Stimulated activated naive CD4-positive, alpha-beta T cell treated with Interleukin-2 at 50 U/mL for 16 hours (primary cell): ENCODE measurements at regions not wholly inside any gene's neighbourhood (a gene's known extent, or its start where the extent isn't known, plus 50 kb on each side); places are given as distances from the start of the nearest gene placed in this dataset.

Source experiments
- DNase-seq: peaks from one replicate; lab custom pipeline; 2025; lab: John Stamatoyannopoulos, UW

DNA sequence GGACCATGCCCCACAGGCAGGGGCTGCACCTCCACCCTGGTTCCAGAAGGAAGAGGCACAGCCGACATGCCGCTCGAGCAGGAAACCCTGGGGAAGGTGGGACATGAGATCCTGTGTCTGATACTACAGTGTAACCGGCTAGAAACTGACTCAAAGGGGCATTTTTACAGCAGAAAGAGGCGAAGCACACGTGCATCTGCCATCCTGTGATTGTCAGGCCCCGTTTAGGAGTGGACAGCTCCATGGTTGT is 62.7 kb downstream of the SIK1 start:
- no peak for DNase-seq

DNA sequence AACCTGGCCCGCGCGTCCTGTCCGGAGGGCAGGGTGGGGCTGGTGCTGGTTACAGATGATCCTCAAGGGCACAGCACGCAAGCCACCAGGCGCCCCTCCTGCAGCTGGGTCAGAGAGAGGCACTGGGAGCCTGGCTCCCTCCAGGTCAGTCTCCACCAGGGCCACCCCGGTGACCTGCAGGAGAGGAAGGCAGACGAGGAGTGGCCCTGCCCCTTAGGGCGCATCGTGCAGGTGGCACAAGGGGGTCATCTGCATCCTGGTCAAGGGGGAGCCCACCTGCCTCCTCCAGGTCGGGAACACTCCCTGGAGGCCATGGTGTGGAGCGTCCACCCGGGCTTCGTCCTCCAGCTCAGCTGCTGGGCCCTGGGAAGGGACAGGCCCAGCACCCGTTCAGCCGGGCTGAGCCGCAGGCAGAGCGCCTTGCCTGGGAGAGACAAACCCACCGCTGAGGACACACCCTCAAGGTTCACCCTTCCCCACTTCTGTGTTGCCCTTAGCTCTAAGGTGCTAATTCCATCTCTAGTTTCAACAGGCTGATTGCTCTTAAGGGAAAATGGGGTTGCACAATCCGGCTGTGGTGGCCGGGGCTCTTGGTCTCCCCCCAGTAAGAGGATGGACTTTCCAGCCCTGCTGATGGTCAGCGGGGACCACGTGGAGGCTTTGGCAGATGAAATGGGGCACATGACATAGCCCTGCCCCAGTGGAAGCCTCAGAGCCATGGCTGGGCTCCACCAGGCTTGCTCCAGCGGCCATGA is 63.2 kb downstream of the SIK1 start:
- DNase-seq: no peak

DNA sequence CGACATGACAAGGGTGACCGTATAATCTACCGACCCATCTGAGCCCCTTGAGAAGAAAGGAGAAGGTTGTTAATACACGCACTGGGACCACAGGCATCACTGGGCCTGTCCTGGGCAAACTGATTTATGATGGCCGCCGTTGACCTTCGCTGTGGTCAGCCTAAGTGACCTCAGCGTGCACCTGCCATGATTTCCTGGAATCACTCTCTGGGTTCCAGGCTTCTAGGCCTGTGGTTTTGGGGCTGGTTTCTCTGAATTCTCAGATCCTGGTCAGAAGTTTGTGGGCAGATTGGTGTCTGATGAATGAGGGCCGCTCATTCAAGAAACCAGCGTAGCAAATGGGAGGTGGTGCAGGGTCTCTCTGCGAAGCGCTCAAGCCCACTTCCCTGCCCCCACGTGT is 64.0 kb downstream of the SIK1 start:
- DNase-seq: no peak

DNA sequence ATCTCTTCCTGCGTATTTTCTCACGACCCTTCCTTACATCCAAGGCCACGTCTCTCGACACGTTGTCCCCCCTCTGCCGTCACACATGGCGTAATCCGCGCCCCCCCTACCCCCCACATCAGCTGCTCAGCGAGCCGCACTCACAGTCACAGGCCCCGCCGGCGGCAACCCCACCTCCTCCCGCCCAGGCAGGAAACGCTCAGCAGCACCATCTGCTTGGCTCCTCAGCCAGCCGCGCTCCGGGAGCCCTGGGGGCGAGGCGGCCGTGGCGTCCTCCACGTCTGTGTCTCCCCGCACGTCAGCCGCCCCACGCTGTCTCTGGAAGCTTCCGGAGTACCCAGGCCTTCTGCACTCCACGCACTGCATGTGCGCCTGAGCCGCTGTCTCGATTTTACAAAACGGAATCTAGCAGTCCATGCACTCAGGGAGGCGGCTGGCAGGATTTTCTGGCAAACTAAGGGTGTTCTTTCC is 64.6 kb downstream of the SIK1 start:
- DNase-seq: peak; percentile 67

DNA sequence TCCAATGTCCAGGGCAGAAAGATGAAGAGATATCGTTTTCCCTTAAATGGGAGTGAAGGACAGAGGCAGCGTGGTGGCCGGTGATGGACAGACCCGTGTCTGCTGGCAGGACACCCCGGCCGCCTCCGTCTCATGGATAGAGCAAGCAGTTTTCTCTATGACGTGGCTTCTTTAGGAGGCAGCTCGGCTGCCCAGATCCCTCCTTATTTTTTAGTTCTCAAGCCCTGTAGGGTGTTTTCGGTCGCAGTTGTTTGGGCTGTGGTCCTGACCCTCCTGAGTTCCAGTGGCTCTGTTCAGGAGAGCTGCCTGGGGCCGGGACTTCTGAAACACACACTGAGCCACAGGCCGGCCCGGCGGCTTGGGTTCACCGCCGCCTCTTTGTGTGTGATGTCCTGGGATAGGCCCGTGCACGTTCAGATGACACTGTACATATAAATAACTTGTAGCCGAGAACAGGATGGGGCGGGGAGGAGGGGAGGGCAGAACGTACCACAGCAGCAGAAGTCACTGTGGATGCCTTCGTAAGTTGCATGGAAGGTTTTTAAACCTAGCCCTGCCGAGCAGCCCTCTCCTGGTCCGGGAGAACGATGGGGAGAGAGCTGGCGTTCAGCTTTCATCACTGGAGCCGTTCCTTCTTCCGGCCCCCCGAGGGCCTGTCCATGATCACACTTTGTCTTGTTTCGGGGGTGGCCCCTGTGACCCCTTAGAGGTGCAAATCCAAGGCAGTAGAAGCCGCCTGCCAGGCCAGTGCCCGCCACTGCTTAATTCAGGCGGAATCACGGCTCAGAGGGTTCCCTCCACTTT is 65.2 kb downstream of the SIK1 start:
- DNase-seq: no peak

DNA sequence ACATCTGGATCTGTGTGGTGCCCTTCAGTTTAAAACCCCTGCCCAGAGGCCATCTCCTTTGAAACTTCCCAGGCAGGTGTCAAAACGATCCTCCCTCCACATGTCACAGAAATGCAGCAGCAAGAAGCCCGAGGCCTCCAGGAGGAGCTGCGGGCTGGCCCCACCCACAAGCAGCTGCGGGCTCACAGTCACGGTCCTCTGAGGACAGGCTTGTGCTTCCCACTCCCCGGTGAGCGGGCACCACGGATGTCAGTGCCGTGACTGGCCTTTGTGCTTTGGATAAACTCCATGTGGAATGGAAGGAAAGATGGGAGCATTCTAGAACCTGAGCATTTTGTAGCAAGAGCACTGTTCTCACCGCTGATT is 65.8 kb downstream of the SIK1 start:
- no peak for DNase-seq

DNA sequence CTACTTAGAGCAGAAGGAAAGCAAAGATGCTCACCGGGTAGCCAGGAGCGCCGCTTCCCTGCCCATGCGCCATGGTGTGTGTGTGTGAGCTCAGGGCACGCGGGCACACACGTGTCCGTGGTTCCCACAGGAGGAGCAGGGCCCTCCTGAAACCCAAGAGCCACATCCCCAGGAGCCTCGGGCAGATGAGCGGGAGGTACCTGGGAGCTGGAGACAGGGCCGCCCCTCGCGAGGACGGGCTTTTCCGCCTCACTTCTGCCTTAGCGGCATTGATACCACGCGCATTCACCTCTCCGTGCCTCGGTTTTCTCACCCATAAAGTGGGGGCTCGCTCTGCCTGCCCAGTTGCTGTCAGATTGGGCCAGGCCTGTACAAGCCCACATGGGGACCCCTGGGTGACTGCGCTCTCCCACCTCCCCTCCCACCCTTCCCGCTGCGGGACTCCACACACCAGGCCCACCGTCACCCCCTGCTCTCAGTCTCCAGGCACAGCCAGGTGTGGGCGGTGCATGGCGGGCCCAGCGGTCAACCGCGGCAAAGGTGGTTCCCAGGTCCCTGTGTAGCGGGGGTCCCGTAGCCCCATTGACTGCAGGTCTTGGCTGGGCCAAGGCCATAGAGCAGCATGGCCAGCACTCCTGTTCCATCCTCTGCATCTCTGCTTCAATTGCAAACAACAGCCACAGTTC is 66.3 kb downstream of the SIK1 start:
- DNase-seq: no peak

DNA sequence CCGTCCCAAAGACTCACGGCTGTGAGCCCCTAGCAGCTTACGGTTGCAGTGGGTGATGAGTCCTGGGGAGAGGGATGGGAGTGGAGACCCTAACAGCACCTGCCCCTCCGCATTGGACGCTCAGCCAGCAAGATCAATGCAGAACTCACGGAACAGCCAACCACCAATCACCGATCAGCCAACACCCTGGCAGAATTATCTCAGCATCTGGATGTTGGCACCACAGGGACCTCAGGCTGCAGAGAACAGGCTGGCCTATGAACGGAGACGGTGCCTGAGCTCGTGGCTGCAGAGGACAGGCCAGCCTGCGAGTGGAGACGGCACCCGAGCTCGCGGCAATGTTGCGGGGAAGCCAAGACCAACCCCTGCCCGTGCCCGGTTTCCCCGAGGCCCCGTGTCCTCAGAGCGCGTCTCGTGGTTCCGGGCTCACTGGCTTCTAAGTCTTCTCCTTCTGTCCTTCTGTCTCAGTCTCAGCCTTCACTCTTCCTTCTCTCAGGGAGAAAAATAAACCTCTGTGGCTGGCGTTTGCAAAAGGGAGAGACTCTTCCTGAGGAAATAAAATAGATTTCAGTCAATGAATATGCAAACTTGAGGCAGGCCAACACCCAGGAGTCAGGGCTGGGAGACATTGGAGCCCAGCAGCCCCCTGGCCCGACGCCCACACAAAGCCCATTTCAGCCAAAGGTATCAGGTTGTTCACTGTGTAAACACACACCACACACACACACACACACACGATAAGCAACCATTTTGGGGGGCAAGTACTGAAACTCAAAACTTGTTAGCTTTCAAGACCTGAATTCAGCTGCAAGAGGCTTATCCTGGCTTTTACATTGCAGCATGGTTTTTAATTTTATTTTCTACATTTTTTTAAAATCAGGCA is 67.8 kb downstream of the SIK1 start:
- DNase-seq: no peak

DNA sequence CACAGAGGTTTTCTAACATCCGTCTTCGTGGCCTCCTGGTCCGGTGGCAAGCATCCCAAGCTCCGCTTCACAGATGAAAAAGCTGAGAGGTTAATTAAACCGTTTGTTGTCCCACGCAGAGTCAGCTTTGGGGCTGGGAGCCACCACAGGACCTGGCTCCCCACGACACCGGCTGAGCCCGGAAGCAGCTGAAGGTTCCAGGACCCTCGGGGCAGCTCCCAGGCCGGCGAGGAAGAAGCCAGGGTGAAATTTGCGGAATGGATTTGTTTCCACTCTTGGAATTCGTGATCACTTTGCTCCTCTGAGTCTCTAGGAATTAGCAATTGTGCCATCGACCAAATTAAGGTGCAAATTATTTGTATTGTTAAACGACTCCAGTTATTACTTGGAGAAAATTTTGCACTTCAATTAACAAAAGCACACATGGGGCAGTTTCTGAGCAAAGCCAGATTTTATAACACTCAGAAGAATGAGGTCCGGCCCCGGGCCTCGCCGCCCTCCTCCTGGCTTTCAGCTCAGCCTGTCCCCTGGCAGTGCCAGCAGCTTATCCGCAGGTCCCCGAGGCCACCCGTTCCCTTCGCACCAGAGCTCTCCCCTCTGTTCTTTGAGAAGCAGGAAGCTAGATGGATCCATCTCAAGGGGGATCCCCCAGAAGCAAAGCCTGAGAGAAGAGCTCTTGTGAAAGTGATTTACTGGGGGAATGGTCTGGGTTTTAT is 69.1 kb downstream of the SIK1 start:
- no peak for DNase-seq

DNA sequence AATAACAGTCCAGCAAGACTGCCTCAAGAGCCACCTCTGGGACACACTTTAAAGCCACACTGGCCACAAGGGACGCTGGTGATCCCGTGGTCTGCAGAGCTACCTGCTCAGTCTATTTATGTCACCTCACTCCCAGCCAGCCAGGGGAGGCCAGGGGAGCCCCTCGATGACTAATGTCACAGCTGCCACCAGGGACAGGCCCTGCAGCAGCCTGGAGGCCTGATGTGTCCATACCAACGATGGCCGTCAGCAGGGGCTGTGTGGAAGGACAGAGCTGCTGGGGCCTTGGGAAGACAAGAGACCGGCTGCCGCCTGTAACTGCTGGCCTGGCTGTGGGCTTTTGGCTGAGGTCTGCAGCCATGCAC is 71.0 kb downstream of the SIK1 start:
- DNase-seq: no peak

DNA sequence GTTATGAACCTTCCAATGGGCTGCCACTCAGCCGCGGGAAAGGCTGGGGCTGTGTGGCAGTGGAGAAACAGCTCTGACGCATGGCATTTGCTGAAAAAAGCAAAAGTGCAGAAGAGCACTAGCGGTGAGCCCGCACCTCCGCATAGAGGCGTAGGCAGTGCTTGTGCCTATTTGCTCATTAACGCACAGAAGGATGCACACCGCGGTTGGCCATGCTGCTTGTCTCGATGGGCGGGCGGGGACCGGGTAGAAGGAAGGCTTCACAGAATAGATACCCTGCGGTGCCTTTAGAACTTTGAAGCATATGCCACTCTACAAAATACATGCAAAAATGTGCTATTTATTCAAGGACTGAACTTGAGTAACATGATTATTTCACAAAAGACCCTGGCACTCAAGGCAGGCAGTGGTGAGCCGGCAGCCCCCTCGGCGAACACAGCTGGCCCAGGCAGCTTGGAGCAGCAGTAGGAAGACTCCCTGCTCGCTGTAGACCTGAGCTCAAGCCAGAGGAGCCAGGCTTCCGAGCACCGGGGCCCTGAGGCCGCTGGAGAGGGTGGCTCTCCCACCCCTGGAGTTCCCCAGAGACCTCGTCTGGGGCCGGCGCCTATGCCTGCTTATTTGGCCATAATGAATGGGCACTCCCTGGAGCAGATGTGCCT is 71.5 kb downstream of the SIK1 start:
- DNase-seq: no peak

DNA sequence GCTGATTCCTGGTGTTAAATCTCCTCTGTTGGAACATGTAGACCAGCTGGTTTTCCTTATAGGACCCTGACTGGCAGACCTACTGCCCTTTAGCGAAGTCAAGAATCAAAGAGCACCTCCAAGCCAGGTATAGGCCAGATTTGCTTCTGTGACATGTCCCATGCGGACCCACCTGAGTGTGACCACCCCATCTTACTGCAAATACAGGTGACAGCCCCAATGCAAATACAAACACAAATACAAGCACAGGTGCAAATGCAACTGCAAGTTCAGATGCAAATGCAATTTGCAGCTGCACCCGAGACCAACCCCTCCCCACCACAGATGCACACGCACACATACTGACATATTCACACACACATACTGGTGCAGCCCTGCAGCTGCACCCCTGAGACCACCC is 72.3 kb downstream of the SIK1 start:
- DNase-seq: no peak

DNA sequence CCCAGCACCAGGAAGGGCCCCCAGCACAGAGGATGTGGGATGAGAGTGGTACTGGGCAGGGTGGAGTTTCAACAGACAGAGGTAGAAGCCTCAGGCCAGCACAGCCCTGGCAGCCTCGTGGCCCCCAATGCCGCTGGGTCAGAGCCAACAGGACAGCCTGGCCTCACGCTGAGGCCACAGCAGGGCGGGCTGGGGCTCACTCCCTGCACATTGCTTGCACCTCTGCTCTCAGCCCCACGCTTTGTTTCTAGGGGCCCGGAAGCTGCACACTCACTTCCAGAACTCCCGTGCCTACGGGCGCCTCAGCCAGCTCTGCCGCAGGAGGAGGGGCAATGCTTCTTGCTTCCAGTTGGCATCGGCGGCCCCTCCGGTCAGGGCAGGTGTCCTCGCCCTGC is 72.9 kb downstream of the SIK1 start:
- no peak for DNase-seq

DNA sequence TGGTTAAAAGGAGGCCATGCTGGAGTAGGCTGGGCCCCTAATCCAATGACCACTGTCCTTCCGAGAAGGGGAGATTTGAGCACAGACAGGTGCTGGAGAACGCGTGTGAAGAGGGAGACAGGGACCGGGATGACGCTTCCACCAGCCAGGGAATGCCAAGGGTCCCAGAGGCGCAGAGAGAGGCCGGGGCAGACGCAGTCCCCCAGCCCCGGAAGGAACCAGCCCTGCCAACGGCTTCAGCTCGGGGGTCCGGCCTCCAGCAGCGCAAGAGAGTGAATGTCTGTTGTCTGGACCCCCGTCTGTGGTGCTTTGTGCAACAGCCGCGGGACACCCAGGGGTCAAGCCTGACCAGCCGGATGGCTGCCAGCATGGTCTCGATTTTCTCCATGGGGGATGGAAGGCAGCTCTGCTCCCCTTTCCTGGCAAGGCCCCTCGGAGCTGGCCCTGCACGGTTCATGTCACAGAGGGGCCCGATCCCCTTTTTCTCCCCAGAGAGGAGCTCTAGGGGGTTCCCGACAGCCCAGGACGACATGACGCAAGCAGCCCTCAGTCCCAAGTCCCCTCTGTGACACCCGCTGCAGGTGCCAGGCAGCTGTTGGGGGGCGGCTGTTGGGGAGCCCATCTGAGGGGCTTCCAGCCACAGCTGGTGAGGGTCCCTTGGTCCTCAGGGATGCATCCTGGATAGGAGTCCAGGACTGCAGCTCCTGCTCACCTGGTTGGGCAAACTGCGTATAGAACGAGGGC is 73.5 kb downstream of the SIK1 start:
- DNase-seq: no peak

DNA sequence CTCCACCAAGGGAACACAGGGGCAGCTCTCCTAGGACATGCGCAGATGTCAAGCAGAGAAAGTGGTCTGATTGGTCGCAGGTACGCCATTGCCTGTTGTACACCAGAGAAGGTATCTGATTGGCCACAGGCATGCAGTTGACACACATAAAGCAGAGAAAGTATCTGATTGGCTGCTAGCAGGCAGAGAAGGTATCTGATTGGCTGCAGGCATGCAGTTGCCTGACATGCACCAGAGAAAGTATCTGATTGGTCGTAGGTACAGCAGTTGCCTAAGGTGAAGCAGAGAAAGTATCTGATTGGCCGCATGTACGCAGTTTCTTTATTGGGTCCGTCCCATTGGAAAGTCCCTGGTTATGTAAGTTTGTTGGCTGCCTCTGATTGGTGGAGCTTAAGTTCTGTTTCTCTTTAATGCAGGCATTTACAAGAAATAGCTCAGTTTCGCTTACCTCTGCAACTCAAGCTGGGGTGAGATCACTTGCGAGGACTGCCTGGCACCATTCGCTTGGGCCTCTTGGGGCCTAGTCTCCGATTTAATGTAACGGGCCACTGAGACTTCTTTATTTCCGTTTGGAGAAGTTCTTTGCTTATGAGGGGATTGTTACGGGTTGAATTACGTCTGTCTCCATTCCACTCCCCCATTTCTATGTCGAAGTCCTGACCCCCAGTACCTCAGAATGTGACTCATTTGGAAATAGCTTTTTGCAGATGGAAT is 74.2 kb downstream of the SIK1 start:
- DNase-seq: no peak

DNA sequence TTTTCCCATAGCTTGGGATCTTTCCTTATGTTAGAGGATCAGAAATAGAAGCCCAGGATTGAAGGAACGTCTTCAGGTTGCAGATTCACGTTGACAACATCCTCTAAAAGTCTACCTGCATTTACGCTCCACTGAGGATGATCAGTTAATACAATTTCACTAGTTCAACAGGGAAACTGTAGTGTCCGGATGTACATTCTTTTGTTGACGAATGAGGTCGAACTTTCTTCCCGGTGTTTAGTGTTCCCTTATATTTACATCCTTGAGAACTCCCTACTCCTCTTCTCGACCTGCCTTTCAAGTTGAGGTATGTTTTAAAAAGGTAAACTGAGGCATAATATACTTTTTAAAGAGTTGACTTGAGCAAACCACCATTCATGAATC is 74.8 kb downstream of the SIK1 start:
- DNase-seq: no peak

DNA sequence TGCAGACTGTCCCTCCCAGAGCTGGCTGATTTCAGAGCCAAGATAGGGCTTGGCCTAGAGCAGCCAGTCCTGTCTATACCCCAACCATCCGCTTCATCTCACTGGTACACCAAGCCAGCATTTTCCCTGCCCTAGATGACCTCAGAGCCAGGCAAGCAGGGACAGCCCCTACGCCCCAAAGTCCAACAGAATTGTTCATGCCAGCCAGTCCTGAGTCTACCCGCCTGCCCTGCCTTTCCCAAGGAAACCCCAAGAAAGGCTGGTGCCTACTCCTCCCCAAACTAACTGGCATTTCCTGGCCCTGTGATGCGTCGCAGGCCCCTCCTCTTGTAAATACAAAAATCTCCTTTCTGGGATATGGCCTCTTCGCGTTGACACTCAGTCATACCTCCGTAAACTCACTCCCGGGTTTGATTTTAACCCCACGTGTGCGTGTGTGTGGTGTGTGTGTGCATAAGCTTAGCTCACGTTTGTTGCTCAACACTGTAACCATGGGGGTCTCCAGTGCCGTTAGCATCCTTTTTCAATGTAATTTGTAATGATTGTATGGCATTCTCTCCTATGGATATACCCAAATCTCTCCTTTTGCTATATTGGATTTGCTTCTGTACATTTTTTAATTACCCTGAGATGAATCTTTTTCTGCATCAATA is 75.3 kb downstream of the SIK1 start:
- DNase-seq: no peak

DNA sequence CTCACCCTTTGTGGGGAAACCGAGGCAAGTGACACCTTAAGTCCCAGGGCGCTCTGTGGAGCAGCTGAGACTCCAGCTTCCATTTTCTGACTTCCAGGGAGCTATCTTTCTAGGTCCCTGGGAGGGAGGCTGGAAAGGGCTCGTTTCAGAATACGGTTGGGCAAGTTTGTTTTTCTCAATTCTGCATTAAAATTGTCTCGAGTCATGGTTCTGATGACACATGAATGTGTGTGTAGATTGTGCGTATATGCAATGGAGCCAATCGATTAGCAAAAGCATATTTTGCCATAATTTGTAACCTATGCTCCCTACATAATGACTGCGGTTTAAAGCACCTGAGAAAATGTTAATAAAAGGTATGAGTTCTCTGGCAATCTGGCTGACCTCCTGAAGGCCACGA is 77.3 kb downstream of the SIK1 start:
- DNase-seq: no peak

DNA sequence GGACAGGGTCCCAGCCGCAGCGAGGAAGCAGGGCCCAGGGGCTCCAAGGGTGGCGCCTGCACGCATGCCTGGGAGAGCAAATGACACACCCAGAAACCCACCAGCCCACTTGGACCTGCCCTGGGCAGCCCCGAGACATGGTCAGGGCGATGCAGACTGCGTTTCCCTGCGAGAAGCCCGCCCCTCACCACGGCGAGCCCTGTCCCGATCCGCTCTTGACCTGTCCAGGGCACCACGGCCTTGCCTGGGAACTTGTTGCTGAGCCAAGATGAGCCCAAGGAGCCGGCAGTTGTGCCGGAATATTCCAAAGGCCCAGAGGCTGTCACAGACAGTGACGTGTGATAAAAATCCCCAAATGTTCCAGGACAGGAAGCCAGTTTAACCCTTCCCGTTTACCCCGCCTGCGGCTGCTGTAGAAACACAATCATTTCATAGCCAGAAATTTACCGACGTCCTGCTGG is 78.1 kb downstream of the SIK1 start:
- no peak for DNase-seq
